ENCODE measurements at regions not wholly inside any gene's neighbourhood (a gene's known extent, or its start where the extent isn't known, plus 50 kb on each side); places are given as distances from the start of the nearest gene placed in this dataset.

GRCh38 chr5:60417500-60418181 is 282.3 kb downstream of the DEPDC1B start:
- H3K4me3 ChIP-seq (ENCODE audit: low read depth, low read length) = no peak overlapping the region

GRCh38 chr5:60415443-60415842 is 284.5 kb downstream of the DEPDC1B start:
- DNase-seq (ENCODE audit: low read depth) = no peak
- Histone ChIP-seq H3K27me3 (ENCODE audit: control insufficient read depth, insufficient read depth, low read length) (no peaks in the 10 kb centered on the region), H3K36me3 (ENCODE audit: control insufficient read depth, insufficient read depth, low read length) (no peaks in the 10 kb centered on the region), H3K4me3 (ENCODE audit: low read depth, low read length) (no peak overlapping the region)
- no peak for TF ChIP-seq CTCF (IDR thresholded peaks at IDR 0.05; ENCODE audit: insufficient read depth, low read length, poor library complexity, severe bottlenecking)

More at GRCh38 chr5:60417500-60418181, 282.3 kb downstream of the DEPDC1B start:
- no peaks in the 10 kb centered on the region for H3K27me3 ChIP-seq (ENCODE audit: control insufficient read depth, insufficient read depth, low read length)
- H3K36me3 ChIP-seq (ENCODE audit: control insufficient read depth, insufficient read depth, low read length) = no peaks in the 10 kb centered on the region
- no peak for DNase-seq (ENCODE audit: low read depth)
- TF ChIP-seq CTCF (IDR thresholded peaks at IDR 0.05; ENCODE audit: insufficient read depth, low read length, poor library complexity, severe bottlenecking) = no peak

- no peak for TF ChIP-seq CTCF (IDR thresholded peaks at IDR 0.05; ENCODE audit: insufficient read depth, low read length, poor library complexity, severe bottlenecking)
- no peak for DNase-seq (ENCODE audit: low read depth)
- Histone ChIP-seq H3K4me3 (ENCODE audit: low read depth, low read length) (no peak overlapping the region), H3K27me3 (ENCODE audit: control insufficient read depth, insufficient read depth, low read length) (no peaks in the 10 kb centered on the region), H3K36me3 (ENCODE audit: control insufficient read depth, insufficient read depth, low read length) (no peaks in the 10 kb centered on the region)
Observed at GRCh38 chr5:60410427-60410826, 289.5 kb downstream of the DEPDC1B start.

GRCh38 chr5:60404171-60404570 is 295.8 kb downstream of the DEPDC1B start:
- no peaks in the 10 kb centered on the region for H3K27me3 ChIP-seq (ENCODE audit: control insufficient read depth, insufficient read depth, low read length)
- no peak for TF ChIP-seq CTCF (IDR thresholded peaks at IDR 0.05; ENCODE audit: insufficient read depth, low read length, poor library complexity, severe bottlenecking)
- no peak for DNase-seq (ENCODE audit: low read depth)
- no peak overlapping the region for H3K4me3 ChIP-seq (ENCODE audit: low read depth, low read length)
- no peaks in the 10 kb centered on the region for H3K36me3 ChIP-seq (ENCODE audit: control insufficient read depth, insufficient read depth, low read length)

- DNase-seq (ENCODE audit: low read depth) = no peak
Observed at GRCh38 chr5:60403343-60404006, 296.5 kb downstream of the DEPDC1B start.

More at GRCh38 chr5:60403343-60404006, 296.5 kb downstream of the DEPDC1B start:
- Histone ChIP-seq H3K27me3 (ENCODE audit: control insufficient read depth, insufficient read depth, low read length) (no peaks in the 10 kb centered on the region), H3K36me3 (ENCODE audit: control insufficient read depth, insufficient read depth, low read length) (no peaks in the 10 kb centered on the region), H3K4me3 (ENCODE audit: low read depth, low read length) (no peak overlapping the region)
- no peak for TF ChIP-seq CTCF (IDR thresholded peaks at IDR 0.05; ENCODE audit: insufficient read depth, low read length, poor library complexity, severe bottlenecking)

Measured in kidney epithelial cell (primary cell).